ENCODE measurements at regions not wholly inside any gene's neighbourhood (a gene's known extent, or its start where the extent isn't known, plus 50 kb on each side); places are given as distances from the start of the nearest gene placed in this dataset.
"Not testable (repeated sequence)": the region's sequence is repeated elsewhere in the genome, so short reads cannot be mapped to it uniquely, and the experiment has no call there.

- DNase-seq = no peak
These were observed 327.8 kb upstream of the MAN1A1 start for GRCh38 chr6:119677384-119677783.

- no peak for DNase-seq
These were observed 327.4 kb upstream of the MAN1A1 start for GRCh38 chr6:119676961-119677360.

DNA sequence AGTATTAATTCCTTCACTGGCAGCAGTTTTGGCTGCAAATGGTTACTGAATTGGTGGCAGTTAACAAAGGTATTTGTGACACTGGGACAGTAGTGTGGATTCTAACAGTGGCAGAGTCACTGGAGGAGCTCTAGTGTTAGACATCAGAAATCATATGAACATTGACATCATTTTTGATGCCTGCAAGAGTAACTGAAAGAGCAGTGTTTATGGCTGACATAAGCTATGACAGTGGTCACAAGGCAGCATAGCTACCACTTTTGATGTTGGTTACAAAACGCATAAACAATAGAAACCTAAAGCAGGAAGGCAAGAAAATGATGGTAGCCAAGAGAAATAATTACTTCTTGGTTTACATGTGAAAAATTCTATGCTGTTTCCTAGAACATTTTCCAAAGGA lies 326.7 kb upstream of the MAN1A1 start:
- DNase-seq = no peak

DNA sequence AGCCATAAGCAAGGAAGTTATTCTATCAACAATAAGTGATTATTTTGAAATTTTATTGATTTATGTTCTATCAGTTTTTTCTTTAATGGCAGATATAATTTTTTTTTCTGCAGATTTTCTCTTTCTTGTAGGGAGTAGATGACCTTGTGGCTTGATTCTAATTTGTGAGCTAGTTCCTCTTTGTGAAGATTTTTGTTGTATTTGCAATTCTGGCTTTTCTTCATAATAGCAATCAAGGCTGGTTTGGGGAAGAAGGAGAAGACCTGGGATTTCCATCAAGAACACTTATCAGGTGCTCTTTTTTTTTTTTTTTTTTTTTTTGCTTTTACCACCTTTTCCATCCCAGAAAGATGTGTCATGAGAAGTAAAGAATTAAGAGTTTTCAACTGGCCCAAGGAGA lies 324.2 kb upstream of the MAN1A1 start:
- DNase-seq = no peak

DNA sequence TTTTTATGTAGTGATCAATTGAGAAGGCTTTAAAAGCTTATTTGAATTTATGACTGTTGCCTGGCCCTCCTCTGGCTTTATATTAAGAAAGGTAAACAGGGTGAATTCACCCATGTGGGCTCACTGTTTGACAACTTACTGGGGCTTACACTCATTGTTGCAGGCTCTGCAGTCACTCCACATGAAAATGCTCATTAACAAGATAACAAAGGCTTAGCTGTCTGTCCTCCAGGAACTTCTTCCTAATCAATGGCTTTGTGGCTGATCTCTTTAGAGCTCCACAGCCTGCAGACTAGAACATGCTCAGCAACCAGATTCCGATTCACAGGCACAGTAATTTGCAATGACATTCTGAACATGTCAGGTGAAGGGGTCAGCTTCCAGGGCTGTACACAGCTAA lies 323.2 kb upstream of the MAN1A1 start:
- no peak for DNase-seq

- DNase-seq = no peak
These were observed 321.5 kb upstream of the MAN1A1 start for GRCh38 chr6:119671105-119671504.

DNA sequence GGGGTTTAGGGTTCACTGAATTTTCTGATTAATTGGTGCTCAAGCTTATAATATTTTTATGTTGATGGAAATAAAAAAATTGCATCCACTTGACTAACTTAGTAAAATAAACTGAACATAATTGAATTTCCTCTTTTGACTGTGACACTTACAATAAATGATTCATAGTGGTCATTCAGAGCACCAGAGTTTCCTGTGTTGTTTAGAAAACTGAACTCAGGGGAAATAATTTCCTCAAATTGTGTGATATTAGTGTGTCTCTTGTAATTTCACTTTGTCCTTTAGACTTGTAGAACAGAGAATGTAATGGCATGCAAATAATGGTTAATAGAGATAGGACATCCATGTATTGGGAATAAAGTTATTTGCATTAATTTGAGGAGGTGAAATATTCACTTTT lies 319.7 kb upstream of the MAN1A1 start:
- DNase-seq = no peak

GRCh38 chr6:119665432-119665831 lies 315.9 kb upstream of the MAN1A1 start:
- DNase-seq = not testable (repeated sequence)

DNA sequence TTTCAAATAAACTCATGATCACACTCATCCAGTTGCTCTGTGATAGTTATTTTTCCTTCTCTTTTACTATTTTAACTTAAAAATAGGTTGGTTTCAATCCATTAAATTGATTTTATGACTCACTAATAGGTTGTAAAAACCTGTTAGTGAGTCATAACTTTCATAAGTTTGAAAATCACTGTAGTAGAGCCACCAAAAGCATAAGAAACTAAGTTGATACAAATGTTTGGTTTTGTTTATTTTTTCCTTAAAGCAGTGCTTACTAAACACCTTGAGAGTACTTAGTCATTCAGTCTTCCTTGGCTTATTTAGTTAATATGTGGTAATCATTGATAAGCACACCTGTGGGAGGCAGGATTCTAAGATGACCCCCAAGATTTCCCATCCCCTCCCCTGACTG lies 312.1 kb upstream of the MAN1A1 start:
- no peak for DNase-seq

GRCh38 chr6:119661078-119661477 lies 311.5 kb upstream of the MAN1A1 start:
- no peak for DNase-seq

GRCh38 chr6:119658917-119659316 lies 309.4 kb upstream of the MAN1A1 start:
- no peak for DNase-seq

GRCh38 chr6:119655124-119655523 lies 305.6 kb upstream of the MAN1A1 start:
- no peak for DNase-seq

DNA sequence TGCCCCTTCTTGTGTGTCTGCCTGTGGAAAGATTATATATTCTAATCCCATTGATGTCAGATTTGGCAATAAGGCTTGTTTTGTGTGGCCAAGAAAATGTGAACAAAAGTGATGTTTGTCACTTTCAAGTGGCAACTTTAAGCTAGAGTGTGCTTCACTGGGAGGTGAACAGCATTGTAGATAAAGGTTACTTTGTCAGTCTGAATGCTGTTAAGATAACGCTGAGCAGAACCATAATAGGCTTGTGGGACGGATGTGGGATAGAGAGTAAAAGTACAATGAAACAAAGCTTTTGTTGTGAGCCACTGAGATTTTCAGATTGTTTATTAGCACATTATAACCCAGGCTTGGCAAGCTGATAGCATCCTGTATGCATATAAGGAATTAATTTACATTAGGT lies 303.8 kb upstream of the MAN1A1 start:
- DNase-seq = no peak

GRCh38 chr6:119649531-119649930 lies 300.0 kb upstream of the MAN1A1 start:
- no peak for DNase-seq

- no peak for DNase-seq
These were observed 297.7 kb upstream of the MAN1A1 start for GRCh38 chr6:119647309-119647708.

GRCh38 chr6:119643876-119644275 lies 294.3 kb upstream of the MAN1A1 start:
- no peak for DNase-seq

GRCh38 chr6:119637768-119638167 lies 288.2 kb upstream of the MAN1A1 start:
- DNase-seq = no peak

DNA sequence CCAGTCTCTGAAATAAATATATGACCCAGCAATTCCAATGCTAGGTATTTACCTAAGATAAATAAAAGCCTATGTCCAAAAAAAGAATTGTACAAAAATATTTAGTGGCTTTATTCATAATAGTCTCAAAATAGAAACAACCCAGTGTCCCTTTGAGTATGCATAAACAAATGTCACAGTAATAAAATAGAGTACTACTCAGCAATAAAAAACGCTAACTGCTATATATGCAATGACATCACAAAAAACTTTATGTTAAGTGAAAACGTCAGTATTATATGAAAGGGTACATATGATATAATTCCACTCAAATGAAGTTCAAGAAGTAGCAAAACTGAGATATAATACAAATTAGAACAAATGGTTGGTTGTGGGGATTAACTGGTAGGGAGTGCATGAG lies 286.5 kb upstream of the MAN1A1 start:
- DNase-seq = no peak

DNA sequence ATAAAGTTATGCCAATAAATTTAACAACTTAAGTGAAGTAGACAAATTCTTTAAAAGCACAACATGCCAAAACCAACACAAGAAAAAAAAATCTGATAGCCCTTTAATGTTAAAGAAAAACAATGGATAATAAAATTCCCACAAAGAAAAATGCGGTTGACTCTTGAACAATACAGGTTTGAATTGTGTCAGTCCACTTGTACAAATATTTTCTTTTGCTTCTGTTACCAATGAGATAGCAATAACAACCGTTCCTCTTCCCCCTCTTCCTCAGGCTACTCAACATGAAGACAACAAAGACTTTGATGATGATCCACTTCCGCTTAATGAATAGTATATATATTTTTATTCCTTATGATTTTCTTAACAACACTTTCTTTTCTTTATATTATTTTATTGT lies 283.9 kb upstream of the MAN1A1 start:
- DNase-seq = no peak

DNA sequence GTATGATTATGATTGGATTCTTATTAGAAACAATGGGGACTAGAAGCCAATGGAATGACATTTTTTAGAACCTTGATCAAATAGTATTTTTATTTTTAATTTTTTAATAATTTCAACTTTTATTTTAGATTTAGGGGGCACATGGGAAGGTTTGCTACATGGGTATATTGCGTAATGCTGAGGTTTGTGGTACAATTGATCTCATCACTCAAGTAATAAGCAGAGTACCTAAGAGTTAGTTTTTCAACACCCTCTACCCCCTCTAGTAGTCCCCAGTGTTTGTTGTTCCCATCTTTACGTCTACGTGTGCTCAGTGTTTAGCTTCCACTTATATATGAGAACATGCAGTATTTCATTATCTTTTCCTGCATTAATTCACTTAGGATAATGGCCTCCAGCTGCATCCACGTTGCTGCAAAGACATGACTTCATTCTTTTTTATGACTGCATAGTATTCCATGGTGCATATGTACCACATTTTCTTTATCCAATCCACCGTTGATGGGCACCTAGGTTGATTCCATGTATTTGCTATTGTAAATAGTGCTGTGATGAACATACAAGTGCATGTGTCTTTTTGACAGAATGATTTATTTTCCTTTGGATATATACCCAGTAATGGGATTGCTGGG lies 281.1 kb upstream of the MAN1A1 start:
- DNase-seq = no peak

- no peak for DNase-seq
These were observed 279.4 kb upstream of the MAN1A1 start for GRCh38 chr6:119628691-119629594.

- no peak for DNase-seq
These were observed 278.5 kb upstream of the MAN1A1 start for GRCh38 chr6:119627908-119628669.

DNA sequence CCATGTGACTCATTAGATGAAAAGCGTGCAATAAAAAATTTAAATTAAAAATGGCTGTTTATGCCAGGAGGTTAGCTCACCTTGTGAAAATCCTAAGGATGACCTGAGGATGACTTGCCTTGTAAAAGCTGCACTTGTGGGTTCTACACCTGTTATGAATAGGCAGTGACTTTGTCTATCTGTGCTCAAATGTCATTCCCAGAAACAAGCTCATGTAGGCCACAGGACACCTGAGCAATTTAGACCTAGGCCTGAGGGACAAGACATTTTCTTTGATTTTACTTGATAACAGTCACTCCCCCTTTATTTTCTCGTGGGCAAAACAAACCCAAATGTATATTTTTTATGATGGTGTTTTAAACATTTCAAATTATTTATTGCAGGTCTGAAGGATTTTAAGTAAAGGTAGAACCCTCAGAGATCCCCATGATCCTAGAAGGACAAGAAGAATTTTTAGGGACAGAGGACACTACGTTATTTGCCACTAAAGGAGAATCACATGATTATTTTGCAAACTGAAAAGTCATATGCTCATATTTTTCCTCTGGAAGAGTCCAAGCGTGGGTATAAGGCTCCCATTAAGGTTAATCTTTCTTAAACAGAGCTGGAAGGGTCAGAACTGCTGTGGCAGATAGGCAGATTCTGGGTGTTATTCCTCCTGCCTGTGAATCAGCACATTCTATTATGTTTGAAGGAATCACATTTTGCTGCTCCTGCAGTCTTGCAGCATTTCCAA lies 277.5 kb upstream of the MAN1A1 start:
- no peak for DNase-seq
